T-helper 2 cell treated with Interferon-gamma antibody and Interleukin-4, amounts not matched to agents 5 μg/mL and 100 μg/mL, for 36 hours (primary cell): ENCODE measurements at regions not wholly inside any gene's neighbourhood (a gene's known extent, or its start where the extent isn't known, plus 50 kb on each side); places are given as distances from the start of the nearest gene placed in this dataset.
"Not testable (repeated sequence)": the region's sequence is repeated elsewhere in the genome, so short reads cannot be mapped to it uniquely, and the experiment has no call there.

ENCODE experiments used
- DNase-seq: peaks from one replicate; pipeline ENCODE4 v3.0.0; 2021; ENCODE audit warnings: low spot score
- H3K27ac Mint-ChIP-seq: one replicate; pipeline ENCODE4 v1.8.0; 2021; ENCODE audit warnings: mild to moderate bottlenecking, mixed read lengths
- H3K27me3 Mint-ChIP-seq: one replicate; pipeline ENCODE4 v1.8.0; 2021; ENCODE audit warnings: low read depth, mixed read lengths
- H3K36me3 Mint-ChIP-seq: one replicate; pipeline ENCODE4 v1.8.0; 2021; ENCODE audit warnings: low read depth, mixed read lengths
- H3K4me1 Mint-ChIP-seq: one replicate; pipeline ENCODE4 v1.8.0; 2021; ENCODE audit warnings: low read depth, mixed read lengths
- H3K4me3 Mint-ChIP-seq: one replicate; pipeline ENCODE4 v1.8.0; 2022; ENCODE audit warnings: mild to moderate bottlenecking, moderate library complexity, mixed read lengths
- H3K9me3 Mint-ChIP-seq: one replicate; pipeline ENCODE4 v1.8.0; 2021; ENCODE audit warnings: mixed read lengths

DNA sequence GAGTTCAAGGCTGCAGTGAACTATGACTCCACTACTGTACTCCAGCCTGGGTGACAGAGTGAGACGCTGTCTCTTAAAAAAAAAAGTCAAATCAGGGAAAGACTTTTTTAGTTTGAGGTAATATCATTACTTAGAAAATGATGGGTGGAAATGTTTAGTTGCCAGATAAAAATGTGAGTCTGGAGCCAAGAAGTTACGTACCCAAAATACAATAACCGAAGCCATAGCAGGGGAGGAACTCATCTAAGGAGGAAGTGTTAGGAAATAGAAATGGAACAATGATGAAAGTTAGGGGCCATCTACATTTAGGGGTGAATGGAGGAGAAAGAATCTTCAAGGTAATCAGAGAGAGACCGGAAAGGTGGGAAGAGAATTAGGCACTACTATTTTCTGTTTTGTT lies 98.8 kb downstream of the DACT1 start:
- Mint-ChIP-seq H3K4me3 (no peak overlapping the region), H3K36me3 (no peaks in the 10 kb centered on the region), H3K9me3 (no peaks in the 10 kb centered on the region), H3K27me3 (no peaks in the 10 kb centered on the region), H3K4me1 (peaks cover 33% of the 10 kb centered on the region), H3K27ac (no peak overlapping the region)
- no peak for DNase-seq

GRCh38 chr14:58737511-58737910 lies 99.7 kb downstream of the DACT1 start:
- no peak for DNase-seq
- Mint-ChIP-seq H3K27me3 (no peaks in the 10 kb centered on the region), H3K4me1 (peaks cover 33% of the 10 kb centered on the region), H3K4me3 (no peak overlapping the region), H3K36me3 (no peaks in the 10 kb centered on the region), H3K9me3 (no peaks in the 10 kb centered on the region), H3K27ac (no peak overlapping the region)

- no peak overlapping the region for H3K4me3 Mint-ChIP-seq
- DNase-seq, result no peak
- H3K27ac Mint-ChIP-seq, result no peak overlapping the region
- no peaks in the 10 kb centered on the region for H3K27me3 Mint-ChIP-seq
- H3K9me3 Mint-ChIP-seq, result no peaks in the 10 kb centered on the region
- H3K4me1 Mint-ChIP-seq, result peaks cover 33% of the 10 kb centered on the region
- H3K36me3 Mint-ChIP-seq, result no peaks in the 10 kb centered on the region
Observed at GRCh38 chr14:58738189-58738836, 100.6 kb downstream of the DACT1 start.

DNA sequence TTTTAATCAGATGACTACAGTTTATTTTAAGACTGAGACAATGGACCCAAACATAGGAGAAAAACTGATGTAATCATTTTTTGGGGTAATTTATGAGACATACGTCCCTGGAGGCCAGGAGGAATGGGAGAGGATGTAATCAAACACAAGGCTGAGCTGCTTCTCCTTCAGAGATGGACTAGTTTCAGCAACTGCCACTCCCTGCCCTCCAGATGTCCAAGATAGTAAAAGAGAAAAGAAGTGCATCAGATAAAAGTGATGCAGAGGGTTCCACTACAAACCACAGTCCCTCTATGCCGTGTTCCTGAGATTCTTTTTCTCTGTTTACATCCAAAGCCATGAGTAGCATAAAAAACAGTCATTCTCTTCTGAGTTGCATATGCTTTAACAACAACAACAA lies 101.1 kb downstream of the DACT1 start:
- Mint-ChIP-seq H3K27me3 (no peaks in the 10 kb centered on the region), H3K9me3 (no peaks in the 10 kb centered on the region), H3K4me1 (peaks cover 29% of the 10 kb centered on the region), H3K36me3 (no peaks in the 10 kb centered on the region), H3K27ac (no peak overlapping the region), H3K4me3 (no peak overlapping the region)
- no peak for DNase-seq

GRCh38 chr14:58739674-58740073 lies 101.9 kb downstream of the DACT1 start:
- no peak for DNase-seq
- Mint-ChIP-seq H3K27ac (no peak overlapping the region), H3K27me3 (no peaks in the 10 kb centered on the region), H3K36me3 (no peaks in the 10 kb centered on the region), H3K4me3 (no peak overlapping the region), H3K4me1 (peaks cover 24% of the 10 kb centered on the region), H3K9me3 (no peaks in the 10 kb centered on the region)

DNA sequence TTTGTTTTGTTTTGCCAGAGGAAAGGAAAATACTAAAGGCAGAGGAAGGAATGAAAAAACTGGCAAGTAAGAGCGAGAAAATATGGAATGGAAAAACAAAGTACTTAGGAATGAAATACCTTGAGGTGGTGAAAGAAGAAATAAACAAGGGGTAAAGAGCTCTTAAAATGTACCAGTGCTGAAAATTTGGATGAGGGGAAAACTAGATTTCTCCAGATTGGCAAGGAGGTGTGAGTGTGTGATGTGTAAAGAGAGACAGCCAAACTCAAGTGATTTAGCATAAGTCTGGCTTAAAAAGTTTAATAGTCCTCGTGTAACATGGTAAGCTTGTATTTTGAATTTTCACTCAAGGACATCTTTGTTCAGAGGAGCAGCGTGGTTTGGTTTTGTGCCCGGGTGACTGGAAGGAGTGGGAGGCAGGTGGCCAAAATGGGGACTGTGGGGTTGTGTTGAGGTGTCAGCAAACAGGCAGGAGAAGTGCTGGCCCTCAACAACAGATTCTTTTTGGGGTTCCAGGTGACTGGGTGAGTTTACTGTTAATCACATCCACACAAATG lies 102.7 kb downstream of the DACT1 start:
- H3K4me1 Mint-ChIP-seq, result peaks cover 18% of the 10 kb centered on the region
- no peaks in the 10 kb centered on the region for H3K9me3 Mint-ChIP-seq
- no peak overlapping the region for H3K27ac Mint-ChIP-seq
- no peaks in the 10 kb centered on the region for H3K27me3 Mint-ChIP-seq
- no peaks in the 10 kb centered on the region for H3K36me3 Mint-ChIP-seq
- H3K4me3 Mint-ChIP-seq, result no peak overlapping the region
- no peak for DNase-seq

DNA sequence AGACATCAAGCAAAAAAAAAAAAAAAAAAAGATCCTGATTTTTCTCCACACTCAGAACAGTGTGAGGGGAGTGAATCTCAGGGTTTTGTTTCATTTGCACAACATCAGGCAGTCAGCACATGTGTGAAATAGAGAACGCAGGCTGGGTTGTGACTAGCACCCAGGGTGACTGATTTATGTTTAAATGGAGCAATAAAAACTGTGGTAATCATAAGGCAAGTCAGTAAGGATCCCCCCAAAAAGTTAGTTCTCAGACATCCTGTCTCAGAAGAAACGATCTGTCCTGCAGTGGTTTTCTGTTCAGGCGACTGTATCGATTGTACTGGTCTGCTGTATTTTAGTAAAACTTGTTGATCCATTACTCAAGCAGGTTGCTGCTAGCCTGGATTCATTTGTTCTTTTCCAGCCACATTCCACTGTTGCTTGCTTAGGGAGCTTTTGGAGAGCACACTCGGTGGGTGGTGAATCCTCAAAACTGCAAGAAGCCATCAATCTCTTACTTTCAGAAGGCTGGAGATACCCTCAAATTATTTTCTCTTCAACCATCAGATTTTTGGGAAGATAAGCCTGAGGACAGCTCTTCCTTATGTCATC lies 107.1 kb downstream of the DACT1 start:
- no peaks in the 10 kb centered on the region for H3K27me3 Mint-ChIP-seq
- H3K4me3 Mint-ChIP-seq, result no peak overlapping the region
- H3K27ac Mint-ChIP-seq, result no peak overlapping the region
- DNase-seq, result no peak
- H3K36me3 Mint-ChIP-seq, result no peaks in the 10 kb centered on the region
- H3K9me3 Mint-ChIP-seq, result no peaks in the 10 kb centered on the region
- peaks cover 6% of the 10 kb centered on the region for H3K4me1 Mint-ChIP-seq

DNA sequence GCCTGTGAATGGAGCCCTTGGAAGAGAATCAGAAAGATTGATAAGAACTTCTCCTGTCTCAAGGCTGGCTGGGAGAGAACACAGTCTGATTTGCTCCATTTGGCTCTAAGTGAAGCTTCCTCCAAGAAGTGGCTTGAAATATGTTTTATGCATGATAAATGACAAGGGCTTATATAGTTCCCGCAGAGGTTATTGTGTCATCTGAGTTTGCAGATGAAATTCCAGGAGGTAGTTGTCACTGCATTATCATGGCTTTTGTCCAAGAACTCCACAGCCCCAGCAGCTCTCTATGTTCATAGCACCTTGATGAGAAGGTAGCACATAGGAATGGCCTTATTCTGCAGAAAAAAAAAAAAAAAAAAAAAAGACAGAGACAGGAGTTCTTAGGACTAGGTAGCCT lies 108.5 kb downstream of the DACT1 start:
- no peaks in the 10 kb centered on the region for H3K9me3 Mint-ChIP-seq
- no peak overlapping the region for H3K27ac Mint-ChIP-seq
- H3K36me3 Mint-ChIP-seq, result no peaks in the 10 kb centered on the region
- no peak overlapping the region for H3K4me3 Mint-ChIP-seq
- DNase-seq, result no peak
- peaks cover 6% of the 10 kb centered on the region for H3K4me1 Mint-ChIP-seq
- H3K27me3 Mint-ChIP-seq, result no peaks in the 10 kb centered on the region

- no peak for DNase-seq
- peaks cover 6% of the 10 kb centered on the region for H3K4me1 Mint-ChIP-seq
- no peak overlapping the region for H3K27ac Mint-ChIP-seq
- H3K9me3 Mint-ChIP-seq, result no peaks in the 10 kb centered on the region
- no peaks in the 10 kb centered on the region for H3K36me3 Mint-ChIP-seq
- no peaks in the 10 kb centered on the region for H3K27me3 Mint-ChIP-seq
- no peak overlapping the region for H3K4me3 Mint-ChIP-seq
Observed at GRCh38 chr14:58746701-58747100, 108.9 kb downstream of the DACT1 start.

DNA sequence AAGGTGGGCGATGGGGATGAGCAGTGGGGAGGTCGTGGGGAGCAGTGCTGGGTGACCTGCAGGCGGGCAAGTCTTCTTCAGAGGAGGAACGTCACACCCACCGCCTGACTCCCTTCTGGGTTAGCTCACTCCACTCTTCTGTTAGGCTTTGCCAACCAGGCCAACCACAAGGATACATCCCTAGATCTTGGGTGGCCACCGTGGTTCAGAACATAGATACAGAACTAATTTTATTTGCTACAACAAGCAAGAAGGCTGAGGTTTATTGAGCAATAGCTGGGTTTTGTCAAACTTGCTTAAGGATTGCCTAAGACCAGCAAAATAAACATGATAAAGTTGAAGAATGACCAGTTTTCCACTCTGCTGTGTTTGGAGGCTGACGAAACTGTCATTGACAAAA lies 109.4 kb downstream of the DACT1 start:
- no peaks in the 10 kb centered on the region for H3K9me3 Mint-ChIP-seq
- H3K27me3 Mint-ChIP-seq, result no peaks in the 10 kb centered on the region
- H3K4me3 Mint-ChIP-seq, result no peak overlapping the region
- no peaks in the 10 kb centered on the region for H3K36me3 Mint-ChIP-seq
- peaks cover 6% of the 10 kb centered on the region for H3K4me1 Mint-ChIP-seq
- H3K27ac Mint-ChIP-seq, result no peak overlapping the region
- no peak for DNase-seq

GRCh38 chr14:58748251-58748650 lies 110.5 kb downstream of the DACT1 start:
- H3K27ac Mint-ChIP-seq, H3K36me3 Mint-ChIP-seq, H3K27me3 Mint-ChIP-seq, H3K4me3 Mint-ChIP-seq, H3K9me3 Mint-ChIP-seq, H3K4me1 Mint-ChIP-seq, DNase-seq: not testable (repeated sequence)

GRCh38 chr14:58749066-58749669 lies 111.4 kb downstream of the DACT1 start:
- Mint-ChIP-seq H3K9me3 (no peaks in the 10 kb centered on the region), H3K36me3 (no peaks in the 10 kb centered on the region), H3K27ac (peak overlapping the region; percentile 45), H3K4me3 (peak overlapping the region; percentile 28), H3K4me1 (peaks cover 6% of the 10 kb centered on the region), H3K27me3 (no peaks in the 10 kb centered on the region)
- DNase-seq, result peak; percentile 69

DNA sequence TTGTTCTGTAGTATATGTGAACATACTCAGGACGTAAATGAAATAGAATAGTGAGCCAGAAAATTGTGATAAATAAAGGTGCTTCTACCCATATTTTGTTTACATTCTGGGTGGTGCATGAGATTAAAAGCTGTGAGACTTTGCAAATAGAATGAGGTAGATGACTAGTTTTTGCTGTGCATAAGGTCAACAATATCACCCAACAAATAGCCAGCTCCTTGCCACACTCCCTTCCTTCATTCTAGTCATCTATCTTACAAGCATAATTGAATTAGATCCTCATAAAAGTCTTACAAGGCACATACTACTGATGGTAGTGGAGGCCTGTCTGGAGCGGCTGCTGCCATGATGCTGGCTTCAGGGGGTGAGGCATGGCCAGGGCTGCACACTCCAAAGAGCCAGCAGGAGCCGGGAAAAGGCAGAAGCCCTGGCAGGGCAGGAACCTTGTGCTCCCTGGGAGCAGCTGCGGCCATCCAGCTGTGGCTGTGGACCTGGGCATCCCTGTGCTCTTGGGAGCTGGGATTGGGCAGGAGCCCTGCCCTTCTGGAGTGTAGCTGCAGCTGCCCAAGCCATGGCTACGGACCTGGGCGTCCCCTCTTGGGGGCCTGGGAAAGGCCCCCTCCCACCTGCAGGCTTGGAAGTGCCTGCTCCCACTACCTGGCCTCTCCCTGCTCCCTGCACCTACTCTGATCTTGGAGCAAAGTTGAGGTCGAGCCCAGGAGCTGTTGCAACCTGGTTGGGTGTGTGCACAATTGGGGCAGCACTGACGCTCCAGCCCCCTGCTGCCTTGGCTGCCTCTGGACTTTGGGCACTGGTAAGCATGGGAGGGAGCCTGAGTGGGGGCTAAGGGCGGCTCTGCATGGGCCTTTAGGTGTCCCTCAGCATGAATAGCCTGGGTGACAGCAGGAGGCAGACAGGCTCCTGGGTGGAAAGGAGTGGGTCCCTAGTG lies 112.8 kb downstream of the DACT1 start:
- peaks cover 6% of the 10 kb centered on the region for H3K4me1 Mint-ChIP-seq
- no peak for DNase-seq
- no peak overlapping the region for H3K27ac Mint-ChIP-seq
- H3K9me3 Mint-ChIP-seq, result no peaks in the 10 kb centered on the region
- no peaks in the 10 kb centered on the region for H3K27me3 Mint-ChIP-seq
- H3K4me3 Mint-ChIP-seq, result no peak overlapping the region
- H3K36me3 Mint-ChIP-seq, result no peaks in the 10 kb centered on the region

DNA sequence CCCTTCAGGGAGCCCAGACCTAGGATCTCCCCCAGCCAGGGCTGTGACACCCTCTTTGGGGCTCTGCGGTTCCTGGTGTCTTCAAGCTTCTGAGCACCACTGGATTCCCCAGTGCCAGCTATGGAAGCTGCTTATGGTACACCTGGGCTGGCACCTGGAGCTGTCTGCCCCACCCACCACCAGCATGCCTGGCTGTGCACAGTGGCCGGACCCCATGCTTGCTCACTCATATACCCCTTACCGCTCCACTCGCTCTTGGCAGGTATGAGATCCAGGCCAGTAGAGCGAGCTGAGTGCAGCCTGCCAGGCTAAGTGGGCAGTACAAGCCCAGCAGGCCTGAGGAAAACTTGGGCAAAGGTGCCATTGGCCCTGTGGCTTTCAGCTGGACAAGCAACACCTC lies 114.0 kb downstream of the DACT1 start:
- no peak overlapping the region for H3K4me3 Mint-ChIP-seq
- no peaks in the 10 kb centered on the region for H3K27me3 Mint-ChIP-seq
- peaks cover 6% of the 10 kb centered on the region for H3K4me1 Mint-ChIP-seq
- H3K36me3 Mint-ChIP-seq, result no peaks in the 10 kb centered on the region
- DNase-seq, result no peak
- H3K27ac Mint-ChIP-seq, result no peak overlapping the region
- H3K9me3 Mint-ChIP-seq, result no peaks in the 10 kb centered on the region
